IPS-18a (cell line): ENCODE measurements at regions not wholly inside any gene's neighbourhood (a gene's known extent, or its start where the extent isn't known, plus 50 kb on each side); places are given as distances from the start of the nearest gene placed in this dataset.

ENCODE experiments used
- H3K27ac ChIP-seq: one replicate; pipeline ENCODE4 v1.5.1; 2013; ENCODE audit warnings: low read length
- H3K27me3 ChIP-seq: one replicate; pipeline ENCODE4 v1.6.1; 2013; ENCODE audit warnings: mild to moderate bottlenecking, low read length; ENCODE audit not compliant: control insufficient read depth, insufficient read depth
- H3K36me3 ChIP-seq: one replicate; pipeline ENCODE4 v1.6.1; 2013; ENCODE audit warnings: low read depth, low read length; ENCODE audit not compliant: control insufficient read depth
- H3K4me1 ChIP-seq: one replicate; pipeline ENCODE4 v1.6.1; 2013; ENCODE audit warnings: low read depth, low read length; ENCODE audit not compliant: control insufficient read depth
- H3K4me3 ChIP-seq: one replicate; pipeline ENCODE4 v1.5.1; 2013; ENCODE audit warnings: low read length
- H3K9ac ChIP-seq: one replicate; pipeline ENCODE4 v1.6.1; 2013; ENCODE audit warnings: mild to moderate bottlenecking, low read length, moderate library complexity
- H3K9me3 ChIP-seq: one replicate; pipeline ENCODE4 v1.6.1; 2013; ENCODE audit warnings: low read depth, low read length; ENCODE audit not compliant: control insufficient read depth

DNA sequence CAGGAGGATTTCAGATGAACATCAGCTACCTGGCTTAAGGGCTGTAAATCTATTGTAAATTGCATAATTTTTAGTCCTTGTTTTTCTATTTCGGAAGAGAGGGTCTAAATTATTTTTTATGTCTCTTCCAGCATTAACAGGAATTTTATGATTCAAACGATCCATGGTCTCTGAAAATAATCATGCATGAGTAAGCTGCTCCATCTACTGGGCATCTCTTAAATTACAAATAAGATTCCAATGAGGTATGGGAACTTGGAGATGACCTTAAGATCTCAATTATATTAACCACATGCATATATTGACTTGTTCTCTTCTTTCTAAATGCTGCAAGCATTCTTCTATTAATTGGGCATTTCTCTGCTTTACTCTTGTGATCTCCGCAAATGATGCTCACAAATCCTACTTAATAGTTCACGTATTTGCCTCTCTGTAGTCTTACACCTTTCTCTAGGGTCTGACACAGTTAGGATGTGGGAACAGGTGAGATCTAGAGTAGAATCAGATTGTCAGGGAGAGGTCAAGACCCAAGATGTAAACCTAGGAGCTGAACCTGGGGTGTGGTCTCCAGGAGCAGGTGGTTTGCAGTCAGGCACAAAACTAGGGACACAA lies 86.9 kb downstream of the NUDT12 start:
- no peaks in the 10 kb centered on the region for H3K9me3 ChIP-seq
- H3K4me3 ChIP-seq: no peak overlapping the region
- no peak overlapping the region for H3K9ac ChIP-seq
- H3K4me1 ChIP-seq: no peaks in the 10 kb centered on the region
- H3K27ac ChIP-seq: no peak overlapping the region
- no peaks in the 10 kb centered on the region for H3K36me3 ChIP-seq
- H3K27me3 ChIP-seq: no peaks in the 10 kb centered on the region

- no peaks in the 10 kb centered on the region for H3K4me1 ChIP-seq
- no peak overlapping the region for H3K9ac ChIP-seq
- no peaks in the 10 kb centered on the region for H3K27me3 ChIP-seq
- no peak overlapping the region for H3K4me3 ChIP-seq
- H3K27ac ChIP-seq: no peak overlapping the region
- no peaks in the 10 kb centered on the region for H3K36me3 ChIP-seq
- no peaks in the 10 kb centered on the region for H3K9me3 ChIP-seq
Observed at GRCh38 chr5:103474677-103475076, 87.9 kb downstream of the NUDT12 start.

DNA sequence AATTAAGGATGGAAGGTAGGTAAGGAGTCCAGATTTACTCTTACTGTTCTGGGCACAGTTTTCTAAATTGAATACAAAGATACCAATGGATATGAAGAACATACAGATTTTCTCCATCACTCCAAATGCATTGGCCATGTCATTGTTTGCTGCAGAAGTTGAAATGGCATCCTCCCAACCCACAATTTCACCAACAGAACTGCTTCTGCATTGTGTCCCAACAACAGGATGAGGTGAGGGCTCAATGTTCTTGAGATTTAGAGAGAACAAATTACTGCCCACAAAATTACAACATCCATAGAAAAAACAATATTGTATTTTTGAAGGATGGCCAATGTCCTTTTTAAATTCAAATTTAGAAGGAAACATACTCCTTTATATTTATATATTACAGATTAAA lies 88.9 kb downstream of the NUDT12 start:
- no peak overlapping the region for H3K27ac ChIP-seq
- no peaks in the 10 kb centered on the region for H3K9me3 ChIP-seq
- no peaks in the 10 kb centered on the region for H3K27me3 ChIP-seq
- H3K9ac ChIP-seq: no peak overlapping the region
- no peak overlapping the region for H3K4me3 ChIP-seq
- H3K36me3 ChIP-seq: no peaks in the 10 kb centered on the region
- H3K4me1 ChIP-seq: no peaks in the 10 kb centered on the region

- Histone ChIP-seq H3K4me3 (no peak overlapping the region), H3K27me3 (no peaks in the 10 kb centered on the region), H3K9me3 (no peaks in the 10 kb centered on the region), H3K9ac (no peak overlapping the region), H3K27ac (no peak overlapping the region), H3K36me3 (no peaks in the 10 kb centered on the region), H3K4me1 (no peaks in the 10 kb centered on the region)
Observed at GRCh38 chr5:103472830-103473229, 89.8 kb downstream of the NUDT12 start.

GRCh38 chr5:103472265-103472664 lies 90.3 kb downstream of the NUDT12 start:
- H3K9ac ChIP-seq: no peak overlapping the region
- H3K27ac ChIP-seq: no peak overlapping the region
- H3K36me3 ChIP-seq: no peaks in the 10 kb centered on the region
- no peaks in the 10 kb centered on the region for H3K27me3 ChIP-seq
- no peaks in the 10 kb centered on the region for H3K9me3 ChIP-seq
- no peaks in the 10 kb centered on the region for H3K4me1 ChIP-seq
- H3K4me3 ChIP-seq: no peak overlapping the region

DNA sequence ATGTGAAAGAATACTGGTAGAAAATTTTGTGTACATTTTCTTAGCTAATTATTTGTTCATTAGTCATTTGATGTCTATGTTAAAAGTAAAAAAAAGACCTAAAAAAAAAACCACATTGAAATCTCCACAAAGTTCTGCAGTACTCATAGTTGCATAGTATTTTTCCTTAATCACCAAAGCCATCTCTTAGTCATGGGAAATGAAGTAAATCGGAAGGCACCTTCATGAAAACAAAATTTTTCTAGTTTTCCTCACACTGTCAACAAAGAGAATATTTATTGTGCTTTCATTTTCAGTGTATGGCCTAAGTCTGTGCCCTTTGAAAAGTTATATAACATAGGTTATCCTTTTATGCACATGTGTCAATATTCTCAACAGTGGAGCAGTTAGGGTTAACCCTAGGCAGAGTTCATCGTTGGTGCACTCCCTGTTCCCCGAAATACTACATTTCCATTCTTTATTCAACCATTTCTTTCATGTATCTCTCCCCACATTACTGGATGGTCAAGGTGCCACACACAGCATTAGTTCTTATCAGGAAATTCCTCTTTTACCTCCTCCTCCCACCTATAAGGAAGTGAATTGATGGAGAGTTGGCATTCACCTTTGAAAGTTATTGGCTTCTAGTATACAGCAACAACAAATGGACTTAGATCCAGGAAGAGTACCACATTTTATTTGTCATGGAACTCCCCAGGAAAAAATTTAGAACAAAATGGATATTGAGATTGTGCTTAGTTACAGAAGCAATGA lies 93.1 kb downstream of the NUDT12 start:
- Histone ChIP-seq H3K4me1 (no peaks in the 10 kb centered on the region), H3K27ac (no peak overlapping the region), H3K4me3 (no peak overlapping the region), H3K27me3 (no peaks in the 10 kb centered on the region), H3K36me3 (no peaks in the 10 kb centered on the region), H3K9ac (no peak overlapping the region), H3K9me3 (no peaks in the 10 kb centered on the region)

DNA sequence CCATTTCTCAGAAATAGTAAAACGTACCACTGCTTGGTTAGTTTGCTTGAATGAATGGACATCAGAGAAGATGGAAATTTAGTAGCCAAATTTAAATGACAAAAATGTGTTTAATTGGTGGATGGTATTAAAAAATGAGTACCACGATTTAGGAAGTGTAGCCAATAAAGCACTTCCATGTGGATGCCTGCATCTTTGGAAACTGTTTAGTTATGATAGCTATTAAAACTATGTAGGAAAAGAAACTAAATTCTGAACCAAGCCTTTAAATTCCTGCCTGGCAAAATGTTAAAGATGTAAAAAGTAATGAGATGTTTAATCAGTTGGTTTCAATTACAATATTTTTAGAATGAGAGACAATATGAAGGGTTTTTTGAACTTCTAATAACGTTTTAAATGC lies 94.8 kb downstream of the NUDT12 start:
- no peaks in the 10 kb centered on the region for H3K36me3 ChIP-seq
- no peaks in the 10 kb centered on the region for H3K27me3 ChIP-seq
- H3K9ac ChIP-seq: no peak overlapping the region
- H3K4me3 ChIP-seq: no peak overlapping the region
- H3K9me3 ChIP-seq: no peaks in the 10 kb centered on the region
- no peak overlapping the region for H3K27ac ChIP-seq
- no peaks in the 10 kb centered on the region for H3K4me1 ChIP-seq

GRCh38 chr5:103466495-103466894 lies 96.1 kb downstream of the NUDT12 start:
- Histone ChIP-seq H3K27me3 (no peaks in the 10 kb centered on the region), H3K27ac (no peak overlapping the region), H3K9ac (no peak overlapping the region), H3K4me3 (no peak overlapping the region), H3K36me3 (no peaks in the 10 kb centered on the region), H3K9me3 (no peaks in the 10 kb centered on the region), H3K4me1 (no peaks in the 10 kb centered on the region)

GRCh38 chr5:103465891-103466290 lies 96.7 kb downstream of the NUDT12 start:
- Histone ChIP-seq H3K9ac (no peak overlapping the region), H3K27ac (no peak overlapping the region), H3K9me3 (no peaks in the 10 kb centered on the region), H3K4me1 (no peaks in the 10 kb centered on the region), H3K36me3 (no peaks in the 10 kb centered on the region), H3K4me3 (no peak overlapping the region), H3K27me3 (no peaks in the 10 kb centered on the region)

DNA sequence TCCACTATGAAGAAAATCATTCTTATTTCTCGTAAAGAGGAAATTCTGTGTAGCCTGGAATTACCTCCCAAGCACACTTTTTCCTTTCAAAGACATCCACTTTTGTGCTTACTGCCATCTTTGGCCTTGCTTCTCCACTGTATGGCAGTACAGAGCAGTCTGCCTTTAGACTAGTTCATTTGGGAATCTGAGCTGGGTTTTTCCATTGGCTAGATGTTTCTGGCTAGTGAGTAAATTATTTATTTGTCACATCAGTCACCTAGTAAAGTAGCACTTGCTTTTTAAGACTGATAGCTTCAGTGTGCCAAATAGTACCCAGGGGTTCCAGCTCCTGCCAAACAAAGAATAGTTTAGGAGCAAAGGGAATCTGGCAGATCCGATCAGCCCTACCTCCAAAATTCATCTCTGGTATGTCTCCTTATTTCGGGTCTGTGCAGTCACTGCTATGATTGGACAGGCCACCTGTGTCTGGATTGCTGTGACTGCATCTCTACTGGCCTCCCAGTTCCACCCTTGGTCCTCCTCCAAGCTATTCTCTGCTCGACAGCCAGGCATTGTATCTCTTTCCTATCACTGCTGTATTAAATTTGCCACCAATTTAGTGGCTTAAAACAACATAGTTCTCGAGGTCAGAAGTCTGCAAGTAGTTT lies 97.6 kb downstream of the NUDT12 start:
- Histone ChIP-seq H3K36me3 (no peaks in the 10 kb centered on the region), H3K4me3 (no peak overlapping the region), H3K4me1 (no peaks in the 10 kb centered on the region)

DNA sequence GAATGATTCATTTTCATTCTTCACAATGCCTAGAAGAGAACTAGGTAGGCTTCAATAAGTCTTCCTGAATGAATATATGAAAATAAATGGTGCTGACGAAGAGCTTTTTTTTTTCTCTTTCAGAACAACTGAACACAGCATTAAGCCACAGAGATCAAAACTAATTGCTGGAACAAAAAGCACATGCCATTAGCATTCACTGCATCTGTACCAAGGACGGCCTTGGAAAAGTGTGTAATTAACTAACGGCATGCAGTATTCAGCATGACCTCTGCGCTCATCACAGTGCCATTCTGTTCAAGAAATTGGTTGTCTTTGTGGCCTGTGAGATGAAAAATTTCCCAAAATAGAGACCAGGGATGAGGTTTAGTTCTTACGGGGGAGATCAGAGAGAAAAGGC lies 99.3 kb downstream of the NUDT12 start:
- Histone ChIP-seq H3K9me3 (no peaks in the 10 kb centered on the region), H3K4me3 (no peak overlapping the region), H3K27ac (no peak overlapping the region), H3K36me3 (no peaks in the 10 kb centered on the region), H3K9ac (no peak overlapping the region), H3K4me1 (no peaks in the 10 kb centered on the region), H3K27me3 (no peaks in the 10 kb centered on the region)

More for the DNA sequence above, 97.6 kb downstream of the NUDT12 start:
- H3K9ac ChIP-seq: no peak overlapping the region
- no peaks in the 10 kb centered on the region for H3K9me3 ChIP-seq
- no peak overlapping the region for H3K27ac ChIP-seq
- no peaks in the 10 kb centered on the region for H3K27me3 ChIP-seq

DNA sequence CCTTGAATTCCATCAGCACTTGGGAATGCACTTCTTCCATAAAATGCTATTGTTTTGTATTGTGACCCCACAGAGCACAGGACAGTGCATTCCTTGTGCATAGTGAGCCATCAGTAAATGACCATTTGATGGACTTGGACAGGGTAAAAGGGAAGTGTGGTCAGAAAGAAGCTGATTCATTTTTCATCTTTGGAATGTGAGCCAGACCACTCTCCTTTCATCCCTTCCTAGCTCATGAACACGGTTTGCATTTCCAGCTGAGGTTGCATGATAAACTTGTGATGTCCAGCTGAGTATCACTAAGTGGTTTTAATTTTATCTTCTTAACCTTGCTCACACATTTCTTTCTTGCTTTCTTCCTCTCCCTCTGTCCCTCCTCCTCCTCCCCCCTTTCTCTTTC lies 101.3 kb downstream of the NUDT12 start:
- Histone ChIP-seq H3K4me3 (no peak overlapping the region), H3K9me3 (no peaks in the 10 kb centered on the region), H3K27ac (no peak overlapping the region), H3K36me3 (no peaks in the 10 kb centered on the region), H3K27me3 (no peaks in the 10 kb centered on the region), H3K4me1 (no peaks in the 10 kb centered on the region), H3K9ac (no peak overlapping the region)
